Naive thymus-derived CD4-positive, alpha-beta T cell (primary cell): ENCODE measurements at regions not wholly inside any gene's neighbourhood (a gene's known extent, or its start where the extent isn't known, plus 50 kb on each side); places are given as distances from the start of the nearest gene placed in this dataset.
"Not testable (repeated sequence)": the region's sequence is repeated elsewhere in the genome, so short reads cannot be mapped to it uniquely, and the experiment has no call there.

Experiments
- ATAC-seq: fragments of 150-1000 bp; cut with Tn5 transposase; 2 replicates; pipeline ENCODE4 v1.10.0; 2021; ENCODE audit warnings: mild to moderate bottlenecking, moderate library complexity
- CTCF ChIA-PET: fragments of 350-600 bp; sonication (Branson Sonifier 250); formaldehyde crosslinking; loops from one replicate; lab custom pipeline; 2021; ENCODE audit warnings: antibody characterized with exemption; lab: Charles Lee
- POLR2A ChIA-PET: fragments of 350-600 bp; sonication (Branson Sonifier 250); formaldehyde crosslinking; loops from one replicate; lab custom pipeline; 2021; ENCODE audit warnings: antibody characterized with exemption, inconsistent platforms; lab: Charles Lee
- DNase-seq, 9 donors: peaks; one replicate each; pipeline versions ENCODE4 v3.0.0 to v3.0.0-alpha.2; 2020 to 2022; ENCODE audit warnings: mixed read lengths in 1 of 9
- H3K27ac ChIP-seq: one replicate; pipeline ENCODE4 v1.7.0; 2013; ENCODE audit warnings: mild to moderate bottlenecking, low read depth, low read length, moderate library complexity
- H3K27me3 ChIP-seq, 2 donors: one replicate each; pipeline ENCODE4 v1.7.0; 2013; ENCODE audit warnings: low read length in 2 of 2, mild to moderate bottlenecking in 2 of 2, moderate library complexity in 2 of 2; ENCODE audit not compliant: control insufficient read depth in 2 of 2, insufficient read depth in 2 of 2
- H3K36me3 ChIP-seq, 3 experiments: 1 replicate in 2 of 3; 2 replicates in 1 of 3; pipeline ENCODE4 v1.7.0; 2013; ENCODE audit warnings: low read length in 3 of 3, mild to moderate bottlenecking in 3 of 3, moderate library complexity in 1 of 3; ENCODE audit not compliant: insufficient read depth in 3 of 3, control insufficient read depth in 2 of 3
- H3K4me1 ChIP-seq, 2 donors: one replicate each; pipeline ENCODE4 v1.7.0; 2013; ENCODE audit warnings: low read length in 2 of 2, mild to moderate bottlenecking in 2 of 2, moderate library complexity in 1 of 2; ENCODE audit not compliant: control insufficient read depth in 2 of 2, insufficient read depth in 2 of 2
- H3K4me3 ChIP-seq: 2 replicates; pipeline ENCODE4 v1.7.0; 2013; ENCODE audit warnings: mild to moderate bottlenecking, low read length
- H3K9me3 ChIP-seq, 3 experiments: 1 replicate in 2 of 3; 2 replicates in 1 of 3; pipeline ENCODE4 v1.7.0; 2013; ENCODE audit warnings: low read length in 3 of 3; ENCODE audit not compliant: control insufficient read depth in 2 of 3
- H3K27ac Mint-ChIP-seq, 9 donors: one replicate each; pipeline ENCODE4 v1.8.0; 2020 to 2022; ENCODE audit warnings: mixed read lengths in 9 of 9, mild to moderate bottlenecking in 8 of 9, moderate library complexity in 5 of 9, inconsistent platforms in 2 of 9
- H3K27me3 Mint-ChIP-seq, 5 donors: one replicate each; pipeline ENCODE4 v1.8.0; 2021 to 2022; ENCODE audit warnings: mixed read lengths in 5 of 5, mild to moderate bottlenecking in 1 of 5
- H3K36me3 Mint-ChIP-seq, 5 donors: one replicate each; pipeline ENCODE4 v1.8.0; 2020 to 2022; ENCODE audit warnings: mixed read lengths in 5 of 5, mild to moderate bottlenecking in 3 of 5, inconsistent platforms in 1 of 5
- H3K4me1 Mint-ChIP-seq, 7 donors: one replicate each; pipeline ENCODE4 v1.8.0; 2020 to 2022; ENCODE audit warnings: mixed read lengths in 7 of 7, mild to moderate bottlenecking in 3 of 7, inconsistent platforms in 1 of 7
- H3K4me3 Mint-ChIP-seq, 10 donors: one replicate each; pipeline ENCODE4 v1.8.0; 2020 to 2022; ENCODE audit warnings: mild to moderate bottlenecking in 10 of 10, mixed read lengths in 10 of 10, moderate library complexity in 6 of 10, inconsistent platforms in 2 of 10
- H3K9me3 Mint-ChIP-seq, 11 donors: one replicate each; pipeline ENCODE4 v1.8.0; 2020 to 2022; ENCODE audit warnings: mixed read lengths in 11 of 11, mild to moderate bottlenecking in 4 of 11, inconsistent platforms in 1 of 11, moderate library complexity in 1 of 11
- intact Hi-C, 2 donors: fragments of 100-400 bp; cut with micrococcal nuclease; formaldehyde crosslinking; loops; one replicate each; pipeline ENCODE4 v1.15.1; 2023

- Histone ChIP-seq H3K9me3 (no peaks in the 10 kb centered on the region), H3K27ac (no peak overlapping the region), H3K36me3 (no peaks in the 10 kb centered on the region), H3K27me3 (no peaks in the 10 kb centered on the region), H3K4me1 (no peaks in the 10 kb centered on the region), H3K4me3 (no peak overlapping the region)
- DNase-seq (no peak), ATAC-seq (no peak)
- no peaks in the 10 kb centered on the region for H3K36me3 Mint-ChIP-seq
- H3K27ac Mint-ChIP-seq: no peak overlapping the region
- no peak overlapping the region for H3K4me3 Mint-ChIP-seq
- intact Hi-C loops: no loop called here
- ChIA-PET POLR2A (no interaction called here), CTCF (no interaction called here)
- H3K4me1 Mint-ChIP-seq: no peaks in the 10 kb centered on the region
- no peaks in the 10 kb centered on the region for H3K27me3 Mint-ChIP-seq
- no peaks in the 10 kb centered on the region for H3K9me3 Mint-ChIP-seq
Measured at GRCh38 chr5:86232246-86232645, 385.5 kb upstream of the COX7C start.

- no peaks in the 10 kb centered on the region for H3K27me3 Mint-ChIP-seq
- intact Hi-C loops: no loop called here
- CTCF ChIA-PET: no interaction called here
- H3K4me3 Mint-ChIP-seq: no peak overlapping the region
- ATAC-seq (no peak), DNase-seq (no peak)
- H3K27me3 ChIP-seq: no peaks in the 10 kb centered on the region
- H3K27ac ChIP-seq: no peak overlapping the region
- H3K36me3 ChIP-seq: no peaks in the 10 kb centered on the region
- H3K36me3 Mint-ChIP-seq: no peaks in the 10 kb centered on the region
- H3K4me1 Mint-ChIP-seq: no peaks in the 10 kb centered on the region
- H3K9me3 Mint-ChIP-seq: peaks cover 0 to 3% (median 1%) of the 10 kb centered on the region in 11 donors
- no peaks in the 10 kb centered on the region for H3K4me1 ChIP-seq
- no peak overlapping the region for H3K27ac Mint-ChIP-seq
- no peak overlapping the region for H3K4me3 ChIP-seq
- H3K9me3 ChIP-seq: no peaks in the 10 kb centered on the region
- POLR2A ChIA-PET: no interaction called here
Measured at GRCh38 chr5:86244153-86244552, 373.6 kb upstream of the COX7C start.

DNA sequence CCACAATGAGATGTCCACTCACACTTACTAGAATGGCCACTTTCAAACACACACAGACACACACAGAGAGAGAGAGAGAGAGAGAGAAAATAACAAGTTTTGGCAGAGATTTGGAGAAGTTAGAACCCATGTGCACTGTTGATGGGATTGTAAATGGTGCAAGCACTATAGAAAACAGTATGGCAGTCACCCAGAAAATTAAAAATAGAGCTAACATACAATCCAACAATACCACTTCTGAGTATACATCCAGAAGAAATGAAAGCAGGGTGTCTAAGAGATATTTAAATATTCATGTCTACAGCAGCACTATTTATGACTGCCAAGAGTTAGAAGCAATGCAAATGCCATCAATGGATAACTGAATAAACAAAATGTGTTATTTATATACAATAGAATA, 359.9 kb upstream of the COX7C start:
- no peaks in the 10 kb centered on the region for H3K27me3 Mint-ChIP-seq
- H3K9me3 ChIP-seq: no peaks in the 10 kb centered on the region
- no peaks in the 10 kb centered on the region for H3K27me3 ChIP-seq
- no peak overlapping the region for H3K27ac ChIP-seq
- H3K4me1 Mint-ChIP-seq: no peaks in the 10 kb centered on the region
- H3K4me3 Mint-ChIP-seq: no peak overlapping the region
- ChIA-PET POLR2A (no interaction called here), CTCF (no interaction called here)
- intact Hi-C loops: no loop called here
- H3K27ac Mint-ChIP-seq: no peak overlapping the region
- H3K4me3 ChIP-seq: no peak overlapping the region
- no peaks in the 10 kb centered on the region for H3K36me3 ChIP-seq
- H3K36me3 Mint-ChIP-seq: no peaks in the 10 kb centered on the region
- ATAC-seq: no peak
- peaks cover 0 to 18% (median 0%) of the 10 kb centered on the region in 11 donors for H3K9me3 Mint-ChIP-seq
- H3K4me1 ChIP-seq: no peaks in the 10 kb centered on the region
- no peak for DNase-seq

GRCh38 chr5:86284400-86285190, 333.1 kb upstream of the COX7C start:
- H3K27ac Mint-ChIP-seq, POLR2A ChIA-PET, H3K9me3 Mint-ChIP-seq, H3K9me3 ChIP-seq, intact Hi-C loops, H3K27me3 ChIP-seq, H3K4me3 ChIP-seq, H3K27ac ChIP-seq, H3K4me1 Mint-ChIP-seq, H3K27me3 Mint-ChIP-seq, ATAC-seq, H3K4me3 Mint-ChIP-seq, H3K4me1 ChIP-seq, CTCF ChIA-PET, H3K36me3 ChIP-seq, H3K36me3 Mint-ChIP-seq, DNase-seq: not testable (repeated sequence)

- H3K9me3 Mint-ChIP-seq, POLR2A ChIA-PET, ATAC-seq, H3K27me3 Mint-ChIP-seq, H3K9me3 ChIP-seq, H3K36me3 Mint-ChIP-seq, H3K27ac Mint-ChIP-seq, H3K4me1 Mint-ChIP-seq, H3K4me1 ChIP-seq, H3K27me3 ChIP-seq, intact Hi-C loops, CTCF ChIA-PET, H3K27ac ChIP-seq, H3K4me3 ChIP-seq, H3K4me3 Mint-ChIP-seq, H3K36me3 ChIP-seq, DNase-seq: not testable (repeated sequence)
Measured at GRCh38 chr5:86287437-86287836, 330.3 kb upstream of the COX7C start.

GRCh38 chr5:86289786-86290185, 328.0 kb upstream of the COX7C start:
- H3K4me3 ChIP-seq, ATAC-seq, H3K4me1 Mint-ChIP-seq, CTCF ChIA-PET, intact Hi-C loops, H3K36me3 ChIP-seq, H3K27ac ChIP-seq, H3K36me3 Mint-ChIP-seq, DNase-seq, H3K4me3 Mint-ChIP-seq, H3K27me3 Mint-ChIP-seq, POLR2A ChIA-PET, H3K9me3 Mint-ChIP-seq, H3K9me3 ChIP-seq, H3K4me1 ChIP-seq, H3K27ac Mint-ChIP-seq, H3K27me3 ChIP-seq: not testable (repeated sequence)

GRCh38 chr5:86292811-86293210, 324.9 kb upstream of the COX7C start:
- H3K27me3 Mint-ChIP-seq, H3K27ac Mint-ChIP-seq, H3K9me3 ChIP-seq, intact Hi-C loops, H3K4me1 ChIP-seq, H3K9me3 Mint-ChIP-seq, H3K4me1 Mint-ChIP-seq, POLR2A ChIA-PET, H3K27me3 ChIP-seq, H3K27ac ChIP-seq, H3K36me3 ChIP-seq, ATAC-seq, H3K4me3 Mint-ChIP-seq, H3K36me3 Mint-ChIP-seq, CTCF ChIA-PET, H3K4me3 ChIP-seq, DNase-seq: not testable (repeated sequence)
